ENCODE measurements at regions not wholly inside any gene's neighbourhood (a gene's known extent, or its start where the extent isn't known, plus 50 kb on each side); places are given as distances from the start of the nearest gene placed in this dataset.

DNA sequence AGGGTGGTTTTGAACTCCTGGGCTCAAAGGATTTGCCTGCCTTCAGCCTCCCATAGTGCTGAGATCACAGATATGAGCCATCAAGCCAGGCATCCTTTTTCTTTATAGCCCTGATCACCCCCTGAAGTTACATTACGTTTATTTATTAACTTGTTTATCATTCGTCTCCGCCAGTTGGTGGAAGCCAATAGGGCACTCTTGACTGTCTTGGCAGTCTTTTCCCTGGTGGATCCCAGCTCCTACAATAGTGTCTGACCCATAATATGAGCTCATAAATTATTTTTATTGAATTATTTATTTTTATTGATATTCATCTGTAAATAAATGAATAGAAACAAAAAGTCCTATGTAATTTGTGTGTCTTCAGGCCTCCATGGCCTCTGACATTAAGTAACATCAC is 484.3 kb upstream of the FAT1 start:
- TF ChIP-seq, protein P1, sequence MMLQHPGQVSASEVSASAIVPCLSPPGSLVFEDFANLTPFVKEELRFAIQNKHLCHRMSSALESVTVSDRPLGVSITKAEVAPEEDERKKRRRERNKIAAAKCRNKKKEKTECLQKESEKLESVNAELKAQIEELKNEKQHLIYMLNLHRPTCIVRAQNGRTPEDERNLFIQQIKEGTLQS (CRISPR knock-in tag; IDR thresholded peaks at IDR 0.05): no peak
- TF ChIP-seq ZNF768 (CRISPR knock-in tag; IDR thresholded peaks at IDR 0.05): no peak
- TF ChIP-seq, protein P2, sequence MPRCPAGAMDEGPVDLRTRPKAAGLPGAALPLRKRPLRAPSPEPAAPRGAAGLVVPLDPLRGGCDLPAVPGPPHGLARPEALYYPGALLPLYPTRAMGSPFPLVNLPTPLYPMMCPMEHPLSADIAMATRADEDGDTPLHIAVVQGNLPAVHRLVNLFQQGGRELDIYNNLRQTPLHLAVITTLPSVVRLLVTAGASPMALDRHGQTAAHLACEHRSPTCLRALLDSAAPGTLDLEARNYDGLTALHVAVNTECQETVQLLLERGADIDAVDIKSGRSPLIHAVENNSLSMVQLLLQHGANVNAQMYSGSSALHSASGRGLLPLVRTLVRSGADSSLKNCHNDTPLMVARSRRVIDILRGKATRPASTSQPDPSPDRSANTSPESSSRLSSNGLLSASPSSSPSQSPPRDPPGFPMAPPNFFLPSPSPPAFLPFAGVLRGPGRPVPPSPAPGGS (CRISPR knock-in tag; IDR thresholded peaks at IDR 0.05): no peak
